Activated gamma-delta T cell treated with anti-CD3 and anti-CD28 coated beads, Interleukin-2, amount 50 U/mL, for 16 hours (primary cell): ENCODE measurements at regions not wholly inside any gene's neighbourhood (a gene's known extent, or its start where the extent isn't known, plus 50 kb on each side); places are given as distances from the start of the nearest gene placed in this dataset.
"Not testable (repeated sequence)": the region's sequence is repeated elsewhere in the genome, so short reads cannot be mapped to it uniquely, and the experiment has no call there.

Experiments
- DNase-seq: peaks from one replicate; pipeline ENCODE4 v3.0.0-alpha.2; 2020; ENCODE audit warnings: low read depth

DNA sequence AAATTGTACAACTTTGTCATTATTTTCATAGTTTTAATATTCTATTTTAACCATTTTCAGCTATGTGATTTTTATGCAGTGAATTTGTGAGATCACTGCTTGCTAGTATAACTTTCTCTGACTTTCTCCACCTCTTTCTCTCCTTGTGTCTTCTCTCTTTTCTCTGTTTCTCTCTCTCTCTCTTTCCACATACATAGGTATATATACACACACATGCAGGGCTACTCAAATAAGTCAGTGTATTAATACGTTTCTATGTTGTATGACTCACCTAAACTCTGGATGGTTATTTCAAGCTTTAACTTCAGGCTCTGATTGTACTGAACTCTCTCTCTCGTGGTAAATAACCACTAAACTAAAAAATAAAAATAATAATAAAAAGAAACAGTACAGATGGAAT lies 1389.3 kb upstream of the ALCAM start:
- DNase-seq, result no peak

DNA sequence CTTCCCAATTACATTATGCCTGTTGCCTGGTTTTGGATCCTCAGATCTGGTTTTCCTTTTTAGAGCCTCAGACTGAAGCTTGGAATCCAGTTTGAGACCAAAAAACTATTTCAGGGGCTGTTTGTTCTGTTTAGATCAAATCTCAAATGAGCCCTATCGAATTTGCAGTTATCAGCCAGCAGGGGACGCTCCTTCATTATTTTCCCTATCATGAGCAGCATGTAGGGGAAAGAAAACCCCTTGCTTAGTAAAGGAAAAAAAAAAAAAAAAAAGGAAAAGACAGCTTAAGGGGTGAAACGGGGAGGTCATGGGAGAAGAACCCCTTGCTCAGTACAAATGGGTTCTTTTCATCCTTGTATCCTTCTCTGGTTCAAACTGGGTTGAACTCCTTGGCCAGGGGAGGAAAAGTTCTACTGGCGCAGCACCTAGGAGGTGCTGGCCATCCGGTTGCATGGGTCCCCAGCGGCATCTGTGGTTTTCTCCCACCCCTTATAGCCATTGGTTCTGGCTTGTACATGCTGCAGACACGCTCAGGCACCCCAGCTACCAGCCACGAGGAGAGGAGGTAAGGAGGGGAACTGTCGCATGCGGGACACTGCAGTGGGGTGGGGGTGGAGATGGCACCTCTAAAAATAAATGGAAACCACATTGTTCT lies 1375.1 kb upstream of the ALCAM start:
- DNase-seq, result no peak

DNA sequence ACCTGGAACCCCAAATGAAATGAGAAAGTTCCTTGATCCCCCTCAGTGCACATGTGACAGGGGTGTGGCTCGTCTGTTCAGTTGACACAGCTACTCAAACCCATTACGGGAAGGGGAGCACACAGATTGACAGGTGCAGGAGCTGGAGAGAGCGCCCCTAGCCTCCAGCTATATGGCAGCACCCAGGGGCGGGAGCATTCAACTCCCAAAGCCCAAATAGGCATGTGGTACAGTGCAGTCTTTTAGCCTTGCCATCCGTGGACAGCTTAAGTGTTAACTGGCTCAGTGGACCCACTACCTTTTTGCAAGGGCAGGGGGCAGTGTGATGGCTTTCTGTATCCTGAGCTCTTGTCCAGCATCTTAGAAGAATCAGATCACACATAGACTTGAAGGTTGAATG lies 1374.2 kb upstream of the ALCAM start:
- DNase-seq, result no peak

DNA sequence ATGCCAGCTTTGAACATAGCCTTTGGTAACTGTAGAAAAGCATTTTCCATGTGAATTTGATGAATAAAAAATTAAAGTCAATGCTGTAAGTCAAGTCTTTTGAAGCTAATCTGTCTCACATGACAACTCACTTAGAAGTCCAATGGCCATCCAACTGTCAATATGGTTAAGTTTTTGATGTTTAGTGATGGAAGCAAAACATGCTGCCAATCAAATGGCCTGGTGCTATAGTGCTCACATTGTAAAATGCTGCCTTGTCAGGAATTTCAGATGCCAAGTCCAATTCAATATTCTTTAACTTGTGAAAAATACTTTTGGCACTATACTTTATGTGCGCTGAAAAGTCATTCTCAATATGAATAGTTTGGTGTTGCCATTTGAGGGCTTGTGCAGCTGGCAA lies 1361.8 kb upstream of the ALCAM start:
- DNase-seq, result no peak

DNA sequence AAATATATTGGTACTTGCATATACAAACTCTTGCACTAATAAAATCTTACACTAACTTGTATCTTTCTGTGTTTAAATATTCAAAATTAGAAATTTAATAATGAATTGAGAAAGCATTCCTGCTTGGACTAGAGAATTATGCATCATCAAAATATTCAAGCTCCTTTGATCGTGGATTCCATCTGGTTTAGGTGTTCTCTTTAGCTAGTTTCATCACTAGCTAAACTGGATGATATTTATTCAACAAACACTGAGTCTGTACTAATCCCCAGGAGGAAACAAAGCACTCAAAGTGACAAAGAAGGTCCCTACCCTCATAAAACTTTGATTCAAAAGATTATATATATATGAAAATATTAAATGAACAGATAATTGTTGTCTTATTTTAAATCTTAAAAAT lies 1360.9 kb upstream of the ALCAM start:
- no peak for DNase-seq

DNA sequence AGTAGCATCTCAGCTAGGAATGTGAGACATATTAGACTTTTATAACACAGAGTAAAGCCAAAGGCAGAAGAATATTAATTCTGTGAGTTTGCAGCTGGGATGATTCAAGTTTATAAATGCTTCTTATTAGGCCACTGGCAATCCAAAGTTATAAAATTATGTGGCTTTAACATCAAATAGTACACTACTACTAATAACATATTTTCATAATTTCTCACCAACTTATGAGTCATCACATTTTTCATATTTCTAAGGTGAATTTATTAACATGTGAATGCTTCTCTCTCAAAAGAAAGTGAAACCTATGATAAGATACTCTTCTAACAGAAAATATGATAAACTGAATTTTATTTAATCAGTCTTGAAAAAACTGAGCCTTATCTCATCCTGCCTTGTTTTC lies 1348.2 kb upstream of the ALCAM start:
- DNase-seq, result no peak

DNA sequence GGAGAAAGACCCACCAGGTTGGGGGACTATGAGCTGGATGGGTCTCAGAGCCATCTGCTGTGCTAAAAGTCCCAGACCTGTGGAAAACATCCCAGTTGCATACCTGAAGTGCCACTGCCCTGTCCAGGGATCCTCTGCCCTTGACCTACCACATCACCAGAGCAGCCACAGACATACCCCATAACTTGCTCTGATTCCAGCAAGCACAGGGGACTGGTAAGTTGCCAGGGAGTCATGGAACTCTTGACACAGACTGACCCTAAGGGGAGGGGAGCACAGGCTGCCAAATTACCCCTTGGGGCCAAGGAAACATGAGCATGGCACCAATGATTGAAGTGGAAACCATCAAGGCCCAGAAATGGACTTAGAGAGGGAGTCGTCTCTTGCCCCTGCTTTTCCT lies 1335.1 kb upstream of the ALCAM start:
- DNase-seq, result no peak

DNA sequence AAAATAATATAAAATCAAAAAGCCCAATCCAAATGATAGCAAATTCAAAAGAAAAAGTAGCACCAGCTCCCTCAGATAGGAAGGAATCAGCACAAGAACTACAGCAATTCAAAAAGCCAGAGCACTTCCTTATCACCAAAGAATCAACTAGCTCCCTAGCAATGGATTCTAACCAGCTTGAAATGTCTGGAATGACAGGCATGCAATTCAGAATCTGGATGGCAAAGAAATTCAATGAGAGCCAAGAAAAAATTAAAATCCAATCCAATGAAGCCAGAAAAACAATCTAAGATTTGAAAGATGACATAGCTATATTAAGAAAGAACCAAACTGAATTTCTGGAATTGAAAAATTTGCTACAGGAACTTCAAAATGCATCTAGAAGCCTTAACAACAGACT lies 1334.4 kb upstream of the ALCAM start:
- no peak for DNase-seq

DNA sequence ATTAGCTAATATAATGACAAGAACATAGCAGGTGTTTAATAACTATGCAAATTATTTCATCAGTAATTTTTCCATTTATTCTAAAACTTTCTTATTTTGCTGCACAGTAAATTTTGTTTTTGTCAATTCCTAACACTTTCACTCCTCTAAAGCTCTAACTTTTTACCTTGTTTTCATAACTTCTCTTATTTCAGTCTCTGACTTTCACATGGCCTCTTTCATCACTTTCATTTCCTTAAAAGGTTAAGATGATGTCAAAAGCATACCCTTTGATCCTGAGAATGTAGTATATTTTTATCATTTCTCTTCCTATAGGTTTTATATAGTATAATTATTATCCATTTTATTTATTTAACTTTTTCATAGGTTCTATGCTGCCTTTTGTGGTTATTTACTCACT lies 1325.8 kb upstream of the ALCAM start:
- DNase-seq, result no peak

DNA sequence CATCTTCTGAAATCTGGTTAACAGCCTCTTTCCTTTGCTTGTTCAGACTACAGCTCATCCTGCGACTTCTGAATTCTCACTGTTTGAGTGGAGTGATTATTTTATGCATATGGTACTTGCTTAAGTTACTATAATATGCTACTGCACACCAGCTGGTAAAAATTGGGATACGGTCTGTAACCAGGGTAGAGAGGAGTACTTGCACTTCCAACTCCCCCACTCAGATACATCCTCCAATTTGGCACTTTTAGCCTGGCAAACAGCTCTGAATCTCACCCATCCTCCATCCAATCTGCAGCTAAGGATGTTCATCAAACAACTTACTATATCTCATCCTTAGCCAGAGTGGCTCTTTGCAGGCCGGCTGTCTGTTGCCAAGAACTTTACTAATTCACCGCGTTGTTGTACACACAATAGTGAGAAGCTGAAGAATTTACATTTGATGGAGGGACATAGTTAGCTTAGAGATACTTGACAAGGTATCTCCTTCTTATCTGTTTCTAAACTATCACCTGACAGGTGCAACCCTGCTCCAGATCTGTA lies 1323.6 kb upstream of the ALCAM start:
- DNase-seq, result not testable (repeated sequence)

DNA sequence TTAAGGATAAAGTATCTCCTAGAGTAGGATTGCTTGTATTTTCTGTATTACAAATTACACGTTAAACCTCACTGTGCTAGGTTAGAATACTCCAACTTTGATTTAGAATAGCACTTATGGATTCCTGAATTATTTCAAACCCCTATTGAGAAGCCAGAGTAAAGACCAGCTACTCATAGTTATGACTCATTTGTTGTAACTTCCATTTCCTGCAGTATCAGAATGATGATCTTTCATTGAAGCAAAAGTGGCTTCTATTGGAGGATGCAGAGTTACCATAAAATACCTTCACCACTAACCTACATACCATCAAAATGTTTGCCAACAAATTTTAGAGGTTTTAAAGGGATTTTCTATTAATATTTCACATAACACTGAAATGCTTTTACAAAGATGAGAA lies 1322.7 kb upstream of the ALCAM start:
- DNase-seq, result no peak

DNA sequence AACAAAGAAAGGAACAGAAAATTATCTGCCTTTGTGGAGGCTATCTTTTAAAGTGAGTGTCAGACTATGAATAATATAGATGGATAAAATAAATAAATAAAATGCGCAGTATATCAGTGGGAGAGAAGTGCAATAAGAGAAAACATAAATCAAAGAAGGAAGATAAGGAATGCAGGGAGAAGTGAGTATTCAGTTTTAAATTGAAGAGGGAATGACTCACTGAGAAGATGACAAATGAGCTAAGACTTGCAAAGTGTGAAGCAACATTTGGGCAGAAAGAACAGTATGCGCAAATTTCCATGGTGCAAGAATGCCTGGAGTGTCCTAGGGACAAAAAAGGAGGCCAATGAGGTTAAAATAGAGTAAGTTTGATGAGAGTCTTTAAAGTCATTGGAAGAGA lies 1300.1 kb upstream of the ALCAM start:
- no peak for DNase-seq

DNA sequence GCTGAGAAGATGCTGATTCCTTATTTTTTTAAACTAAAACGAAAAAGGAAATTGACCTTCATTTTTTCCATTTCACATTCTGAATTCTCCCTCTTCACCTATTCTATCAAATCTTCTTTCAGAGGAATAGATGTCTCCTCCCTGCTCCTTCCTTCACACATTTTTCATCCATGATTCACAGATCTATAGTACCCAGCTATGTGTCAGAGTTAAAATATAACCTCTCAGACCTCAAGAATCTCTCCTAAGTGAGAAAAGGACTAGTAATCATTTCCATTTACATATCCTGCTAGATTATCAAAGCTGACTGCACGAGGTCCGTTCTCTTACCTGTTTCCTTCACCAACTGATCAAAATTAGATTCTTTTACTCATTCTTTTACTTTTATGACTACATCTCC lies 1297.6 kb upstream of the ALCAM start:
- DNase-seq, result no peak

DNA sequence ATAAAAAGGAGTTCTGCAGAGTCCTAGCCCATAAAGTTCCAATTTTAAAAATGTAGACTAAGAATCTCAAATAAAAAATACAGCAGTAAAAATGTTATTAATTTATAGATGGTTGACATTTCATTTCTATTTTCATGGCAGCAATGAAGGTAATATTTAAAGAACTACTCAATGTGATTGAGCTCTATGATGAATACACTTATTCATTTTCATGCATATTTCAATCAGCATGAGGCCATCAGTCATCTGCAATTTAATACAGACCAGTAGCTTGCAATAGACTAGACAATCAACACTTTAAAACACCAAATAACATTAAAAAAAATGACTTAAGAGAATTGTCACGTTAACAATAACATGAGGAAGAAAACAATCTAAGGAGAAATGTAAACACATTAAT lies 1295.8 kb upstream of the ALCAM start:
- DNase-seq, result no peak

DNA sequence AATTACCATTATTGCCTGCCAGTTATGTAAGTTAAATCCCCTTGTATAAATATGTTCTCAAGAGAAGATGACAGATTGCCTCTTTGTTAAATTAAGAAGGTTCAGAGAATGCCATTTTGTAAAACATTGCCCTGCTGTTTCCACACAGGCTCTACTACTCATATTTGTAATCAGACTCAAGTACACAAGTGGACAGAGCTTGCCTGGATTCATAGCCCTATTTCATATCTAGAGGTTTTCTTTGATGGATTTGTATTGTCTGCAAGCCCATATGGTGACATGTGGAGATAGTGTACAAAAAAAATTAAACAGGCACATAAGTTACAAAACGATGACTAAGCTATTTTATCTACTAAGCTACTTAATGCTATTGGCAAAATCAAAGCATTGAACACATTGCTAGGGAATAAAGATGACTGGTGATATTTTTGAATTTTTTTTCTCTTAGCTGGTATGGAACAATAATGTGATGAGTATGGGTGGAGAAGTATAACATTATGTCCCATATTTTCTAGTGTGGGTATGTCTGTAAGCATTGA lies 1286.6 kb upstream of the ALCAM start:
- DNase-seq, result no peak

DNA sequence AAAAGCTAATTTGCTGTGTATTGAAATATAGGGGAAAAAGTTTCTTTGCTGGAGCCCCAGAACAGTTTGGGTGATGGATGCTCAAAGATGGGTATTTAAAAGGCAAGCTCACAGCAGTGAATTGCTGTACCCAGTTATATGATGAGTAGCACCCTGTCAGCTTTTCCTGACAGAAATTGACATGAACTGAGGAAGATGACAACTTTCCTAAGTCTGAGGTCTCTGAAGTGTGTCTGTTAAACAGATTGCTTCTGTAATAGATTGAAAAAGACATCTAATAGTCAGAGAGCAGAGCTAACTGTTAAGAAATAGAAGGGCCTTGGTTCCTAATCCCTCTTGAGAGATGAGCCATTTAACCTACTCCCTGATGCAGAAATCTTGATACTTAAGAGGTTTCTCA lies 1278.0 kb upstream of the ALCAM start:
- DNase-seq, result no peak

DNA sequence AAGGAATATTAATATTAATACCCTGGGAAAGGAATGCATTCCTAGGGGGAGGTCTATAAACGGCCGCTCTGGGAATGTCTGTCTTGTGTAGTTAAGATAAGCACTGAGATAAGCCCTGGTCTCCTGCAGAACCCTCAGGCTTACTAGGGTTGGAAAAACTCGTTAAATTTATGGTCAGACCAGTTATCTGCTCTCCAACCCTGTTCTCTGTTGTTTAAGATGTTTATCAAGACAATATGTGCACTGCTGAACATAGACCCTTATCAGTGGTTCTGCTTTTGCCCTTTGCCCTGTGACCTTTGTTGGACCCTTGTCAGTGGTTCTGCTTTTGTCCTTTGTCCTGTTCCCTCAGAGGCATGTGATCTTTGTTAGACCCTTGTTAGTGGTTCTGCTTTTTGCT lies 1276.7 kb upstream of the ALCAM start:
- DNase-seq, result not testable (repeated sequence)

DNA sequence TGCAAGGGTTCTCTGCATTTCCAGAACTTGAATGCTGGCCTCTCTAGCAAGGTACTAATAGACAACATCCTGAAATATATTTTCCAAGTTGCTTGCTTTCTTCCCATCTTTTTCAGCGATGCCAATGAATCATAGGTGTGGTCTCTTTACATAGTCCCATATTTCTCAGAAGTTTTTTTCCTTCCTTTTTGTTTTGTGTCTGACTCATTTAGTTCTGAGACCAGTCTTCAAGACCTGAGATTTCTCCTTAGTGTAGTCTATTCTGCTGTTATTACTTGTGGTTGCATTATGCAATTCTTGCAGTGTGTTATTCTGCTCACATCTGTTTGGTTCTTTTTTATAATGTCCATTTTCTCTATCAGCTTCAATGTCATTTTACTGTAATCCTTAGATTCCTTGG lies 1265.0 kb upstream of the ALCAM start:
- no peak for DNase-seq

DNA sequence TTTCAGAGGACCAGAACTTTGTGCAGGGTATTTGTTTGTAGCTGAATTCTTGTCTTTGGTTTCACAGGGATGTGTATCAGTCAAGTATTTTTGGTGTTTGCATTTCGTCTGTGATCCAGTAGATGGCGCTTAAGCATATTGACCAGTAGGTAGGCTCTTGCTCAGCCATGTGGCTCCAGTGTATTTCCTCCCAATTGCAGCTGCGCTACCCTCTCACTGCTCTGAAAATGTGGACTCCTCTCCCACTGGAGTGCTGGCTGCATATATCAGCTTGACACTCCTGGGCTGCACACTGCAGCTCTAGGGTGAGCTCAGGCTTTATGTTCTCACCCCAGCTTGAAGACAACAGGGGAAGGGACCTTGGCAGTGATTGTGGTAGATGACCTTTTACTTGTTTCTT lies 1264.3 kb upstream of the ALCAM start:
- DNase-seq, result no peak

DNA sequence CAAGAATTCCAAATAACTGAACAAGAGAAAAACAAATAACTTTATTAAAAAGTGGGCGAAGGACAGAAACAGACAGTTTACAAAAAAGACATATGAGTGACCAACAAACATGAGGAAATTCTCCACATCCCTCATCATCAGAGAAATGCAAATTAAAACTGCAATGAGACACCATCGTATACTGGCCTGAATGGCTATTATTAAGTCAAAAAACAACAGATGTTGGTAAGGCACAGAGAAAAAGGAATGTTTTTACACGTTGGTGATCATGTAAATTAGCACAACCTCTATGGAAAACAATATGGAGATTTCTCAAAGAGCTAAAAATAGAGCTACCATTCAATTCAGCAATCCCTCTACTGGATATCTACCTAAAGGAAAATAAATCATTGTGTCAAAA lies 1260.4 kb upstream of the ALCAM start:
- no peak for DNase-seq

DNA sequence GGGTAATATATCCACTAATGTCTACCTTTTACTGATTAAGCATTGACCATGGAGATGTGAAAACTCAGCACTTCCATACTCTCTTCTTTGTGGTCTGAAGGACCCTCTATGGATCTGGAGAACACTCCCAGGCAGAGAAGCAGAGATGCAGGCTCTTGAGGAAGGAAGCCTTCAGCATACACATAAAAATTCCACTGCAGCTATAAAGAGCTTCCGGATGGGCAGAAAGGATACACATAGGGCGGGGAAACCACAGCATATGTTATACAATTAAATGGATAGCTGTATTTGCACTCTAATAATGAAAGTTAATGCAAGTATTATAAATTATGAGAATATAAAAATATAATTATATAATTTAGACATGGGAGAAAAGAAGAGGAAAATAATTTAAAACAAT lies 1258.2 kb upstream of the ALCAM start:
- DNase-seq, result no peak

DNA sequence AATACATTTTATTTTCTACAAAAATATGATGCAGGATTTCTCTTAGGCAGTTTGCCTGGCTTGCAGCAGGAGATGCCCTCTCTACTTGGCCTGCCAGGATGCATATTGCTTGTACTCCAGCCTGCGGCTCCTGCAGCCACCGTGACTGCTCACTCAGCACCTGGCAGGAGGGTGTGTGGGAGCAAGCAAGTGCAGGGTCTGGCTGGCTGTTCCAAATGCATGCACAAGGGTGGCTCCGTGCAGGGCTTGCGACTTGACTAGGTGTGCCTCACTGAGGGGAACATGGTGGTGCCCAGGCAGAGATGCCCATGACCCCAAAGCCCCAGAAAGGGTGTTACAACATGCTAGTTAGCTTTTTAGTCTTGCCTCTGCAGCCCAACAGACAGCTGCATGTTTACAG lies 1240.2 kb upstream of the ALCAM start:
- DNase-seq, result no peak

DNA sequence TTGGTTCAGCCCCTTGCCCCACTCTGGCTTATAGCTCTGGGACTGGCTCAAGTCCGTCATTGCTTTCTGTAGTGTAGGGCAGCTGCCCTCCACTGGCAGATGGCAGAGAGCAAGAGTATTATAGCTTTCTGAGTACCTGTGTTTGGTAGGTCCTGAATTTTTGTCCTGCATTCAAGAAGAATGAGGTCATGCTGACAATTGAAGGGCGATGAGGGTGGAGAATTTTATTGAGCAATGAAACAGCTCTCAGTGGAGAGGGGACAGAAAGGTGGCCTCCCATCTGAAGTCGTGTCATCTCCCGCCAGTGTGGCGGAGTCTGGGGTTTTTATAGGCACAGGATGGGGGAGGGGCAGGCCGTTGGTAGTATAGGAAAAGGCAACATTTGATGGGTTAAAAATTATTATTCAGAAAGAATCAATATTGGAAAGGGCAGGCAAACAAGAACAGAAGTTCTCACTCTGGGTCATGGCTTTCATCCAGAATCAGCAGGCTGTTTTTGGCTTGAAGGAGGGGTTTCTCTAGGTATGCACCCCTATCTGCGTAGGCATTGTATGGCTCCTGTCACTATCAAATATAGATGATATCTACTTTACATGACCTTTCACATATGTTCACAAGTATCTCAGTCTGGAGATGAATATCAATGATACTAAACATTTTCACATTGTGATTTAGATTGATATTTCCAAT lies 1239.7 kb upstream of the ALCAM start:
- no peak for DNase-seq

DNA sequence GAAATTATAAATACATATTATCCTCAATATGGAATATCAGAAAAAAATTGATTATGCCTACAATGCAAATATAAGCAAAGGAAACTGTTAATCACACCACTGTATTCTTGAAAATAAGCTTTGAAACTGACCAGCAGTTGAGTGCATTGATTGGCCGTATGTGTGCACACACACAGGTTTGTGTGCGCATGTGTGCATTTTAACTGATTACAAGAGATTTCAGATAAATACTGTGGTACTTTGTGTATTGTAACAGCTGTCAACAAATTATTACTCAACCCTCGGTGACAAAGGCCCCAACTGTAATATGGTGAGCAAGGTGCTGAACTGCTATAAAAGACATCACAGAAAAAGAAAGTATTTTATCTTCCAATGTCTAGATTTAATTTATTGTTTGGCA lies 1238.9 kb upstream of the ALCAM start:
- DNase-seq, result no peak
